ENCODE measurements at regions not wholly inside any gene's neighbourhood (a gene's known extent, or its start where the extent isn't known, plus 50 kb on each side); places are given as distances from the start of the nearest gene placed in this dataset.
"Not testable (repeated sequence)": the region's sequence is repeated elsewhere in the genome, so short reads cannot be mapped to it uniquely, and the experiment has no call there.

DNA sequence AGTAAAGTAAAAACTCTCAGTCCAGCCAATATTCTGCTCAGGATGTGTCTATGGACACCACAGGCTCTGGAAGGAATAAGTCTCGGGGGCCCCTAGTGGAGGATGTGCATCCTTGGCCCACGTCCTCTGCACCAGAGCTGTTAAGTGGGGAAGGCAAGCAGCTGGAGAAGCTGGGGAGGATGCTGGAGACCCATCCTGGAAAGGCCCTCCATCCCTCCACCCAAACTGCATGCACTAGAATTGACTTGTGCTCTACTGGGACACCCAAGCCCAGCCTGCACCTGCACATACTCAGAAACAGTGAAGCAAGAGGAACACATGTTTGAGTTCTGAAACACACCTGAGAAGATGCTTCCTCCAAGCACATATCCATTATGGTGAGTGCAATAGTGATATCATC lies 307.8 kb downstream of the TSHZ3 start:
- Histone ChIP-seq H3K36me3 (no peaks in the 10 kb centered on the region), H3K27me3 (peaks cover 0 to 22% (median 5%) of the 10 kb centered on the region in 7 donors), H3K4me1 (no peaks in the 10 kb centered on the region), H3K27ac (no peak overlapping the region), H3K4me3 (no peak overlapping the region), H3K9me3 (peaks cover 0 to 5% (median 0%) of the 10 kb centered on the region in 11 donors)
- DNase-seq = no peak
- WGBS, 2 donors = 58 to 79% methylated on average over 2 of the region's 2 CpGs
- no peak for ATAC-seq
- intact Hi-C loops (cut with DNase I) = no loop called here
- TF ChIP-seq, protein P1, sequence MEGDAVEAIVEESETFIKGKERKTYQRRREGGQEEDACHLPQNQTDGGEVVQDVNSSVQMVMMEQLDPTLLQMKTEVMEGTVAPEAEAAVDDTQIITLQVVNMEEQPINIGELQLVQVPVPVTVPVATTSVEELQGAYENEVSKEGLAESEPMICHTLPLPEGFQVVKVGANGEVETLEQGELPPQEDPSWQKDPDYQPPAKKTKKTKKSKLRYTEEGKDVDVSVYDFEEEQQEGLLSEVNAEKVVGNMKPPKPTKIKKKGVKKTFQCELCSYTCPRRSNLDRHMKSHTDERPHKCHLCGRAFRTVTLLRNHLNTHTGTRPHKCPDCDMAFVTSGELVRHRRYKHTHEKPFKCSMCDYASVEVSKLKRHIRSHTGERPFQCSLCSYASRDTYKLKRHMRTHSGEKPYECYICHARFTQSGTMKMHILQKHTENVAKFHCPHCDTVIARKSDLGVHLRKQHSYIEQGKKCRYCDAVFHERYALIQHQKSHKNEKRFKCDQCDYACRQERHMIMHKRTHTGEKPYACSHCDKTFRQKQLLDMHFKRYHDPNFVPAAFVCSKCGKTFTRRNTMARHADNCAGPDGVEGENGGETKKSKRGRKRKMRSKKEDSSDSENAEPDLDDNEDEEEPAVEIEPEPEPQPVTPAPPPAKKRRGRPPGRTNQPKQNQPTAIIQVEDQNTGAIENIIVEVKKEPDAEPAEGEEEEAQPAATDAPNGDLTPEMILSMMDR (IDR thresholded peaks at IDR 0.05) = no peak

DNA sequence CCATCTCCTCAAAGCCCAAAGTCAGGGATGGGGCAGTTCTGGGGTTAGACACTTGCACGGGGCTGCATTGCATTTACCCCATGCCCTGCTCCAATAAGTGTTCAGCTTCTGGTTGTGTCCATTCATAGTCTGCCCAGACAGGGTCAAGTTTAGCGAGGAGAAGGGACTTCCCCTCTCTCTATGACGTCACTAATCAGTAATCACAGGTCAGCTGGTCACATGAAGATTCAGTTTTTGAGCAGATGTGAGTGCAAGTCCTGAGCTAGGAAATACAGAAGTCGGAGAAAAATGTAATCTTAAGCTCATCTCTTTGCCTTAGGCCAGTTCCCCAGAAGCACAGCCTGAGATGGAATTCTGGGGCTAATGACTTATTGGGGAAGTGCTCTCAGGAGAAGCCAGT lies 310.1 kb downstream of the TSHZ3 start:
- DNase-seq (no peak), ATAC-seq (no peak)
- no peak overlapping the region for H3K27ac ChIP-seq
- TF ChIP-seq, protein P1 (IDR thresholded peaks at IDR 0.05) = no peak
- no peaks in the 10 kb centered on the region for H3K4me1 ChIP-seq
- intact Hi-C loops (cut with DNase I) = no loop called here
- peaks cover 0 to 21% (median 5%) of the 10 kb centered on the region in 7 donors for H3K27me3 ChIP-seq
- H3K4me3 ChIP-seq = no peak overlapping the region
- 57 to 64% methylated on average over 4 of the region's 4 CpGs for WGBS, 2 donors
- peaks cover 0 to 6% (median 0%) of the 10 kb centered on the region in 11 donors for H3K9me3 ChIP-seq
- no peaks in the 10 kb centered on the region for H3K36me3 ChIP-seq

DNA sequence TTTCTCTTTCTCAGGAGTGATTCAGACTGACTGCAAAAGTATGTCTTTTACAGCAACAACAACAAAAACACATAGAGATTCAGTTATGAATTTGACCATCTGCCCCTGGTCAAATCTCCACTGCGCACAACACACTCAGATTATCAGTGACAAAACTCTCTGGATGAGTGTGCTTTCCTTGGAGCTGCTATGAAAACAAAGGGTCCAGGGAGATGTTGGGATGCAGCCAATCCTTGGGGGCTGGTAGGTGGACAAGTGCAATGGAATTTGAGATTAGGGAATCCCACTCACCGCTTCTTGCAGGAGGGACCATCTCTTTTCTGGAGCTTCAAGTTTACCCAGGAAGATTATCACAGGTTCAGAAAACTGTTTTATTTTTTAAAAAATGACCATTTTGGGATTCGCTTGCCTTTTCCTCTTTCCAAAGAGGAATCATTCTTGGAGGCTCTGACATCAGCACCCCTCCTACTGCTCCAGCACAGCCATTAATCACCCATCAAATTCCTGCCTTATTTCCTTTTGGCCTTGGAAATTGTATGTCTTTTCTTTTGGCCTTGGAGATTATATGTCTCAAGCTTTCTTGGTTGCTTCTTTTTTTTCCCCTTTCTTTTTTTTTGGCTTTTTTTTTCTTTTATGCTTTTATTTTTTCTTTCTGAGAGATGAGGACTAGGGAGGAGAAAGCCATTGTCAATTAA lies 311.8 kb downstream of the TSHZ3 start:
- WGBS, 2 donors = 49 to 54% methylated on average over 3 of the region's 3 CpGs
- intact Hi-C loops (cut with DNase I) = no loop called here
- ATAC-seq (no peak), DNase-seq (no peak)
- TF ChIP-seq, protein P1 (IDR thresholded peaks at IDR 0.05) = no peak
- Histone ChIP-seq H3K27ac (no peak overlapping the region), H3K9me3 (peaks cover 0 to 7% (median 0%) of the 10 kb centered on the region in 11 donors), H3K36me3 (no peaks in the 10 kb centered on the region), H3K4me3 (no peak overlapping the region), H3K27me3 (peaks cover 0 to 20% (median 5%) of the 10 kb centered on the region in 7 donors), H3K4me1 (no peaks in the 10 kb centered on the region)

DNA sequence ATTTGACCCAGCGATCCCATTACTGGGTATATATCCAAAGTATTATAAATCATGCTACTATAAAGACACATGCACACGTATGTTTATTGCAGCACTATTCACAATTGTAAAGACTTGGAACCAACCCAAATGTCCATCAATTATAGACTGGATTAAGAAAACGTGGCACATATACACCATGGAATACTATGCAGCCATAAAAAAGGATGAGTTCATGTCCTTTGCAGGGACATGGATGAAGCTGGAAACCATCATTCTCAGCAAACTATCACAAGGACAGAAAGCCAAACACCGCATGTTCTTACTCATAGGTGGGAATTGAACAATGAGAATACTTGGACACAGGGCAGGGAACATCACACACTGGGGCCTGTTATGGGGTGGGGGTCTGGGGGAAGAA lies 317.8 kb downstream of the TSHZ3 start:
- WGBS, 2 donors = 75 to 77% methylated on average over 4 of the region's 4 CpGs

DNA sequence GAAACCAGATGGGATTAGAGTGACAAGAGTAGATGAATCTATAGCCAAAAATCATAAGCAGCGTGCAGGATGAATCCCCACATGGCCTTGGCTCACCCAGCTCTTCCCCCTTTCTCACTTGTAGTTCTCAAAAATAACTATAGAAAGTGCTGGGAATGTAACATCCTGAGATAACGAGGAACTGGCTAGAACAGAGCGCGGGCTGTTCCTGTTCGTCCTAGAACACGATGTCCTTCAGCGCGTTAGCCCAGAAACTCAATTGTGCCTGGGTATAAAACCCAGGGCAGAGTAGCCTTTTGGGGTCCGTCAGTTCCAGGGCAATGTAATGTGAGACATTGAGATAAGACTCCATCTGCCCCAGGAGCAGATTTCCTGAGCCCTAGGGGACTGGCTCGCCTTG lies 326.2 kb downstream of the TSHZ3 start:
- Histone ChIP-seq H3K27me3 (peaks cover 0 to 11% (median 0%) of the 10 kb centered on the region in 7 donors), H3K4me3 (no peak overlapping the region), H3K36me3 (no peaks in the 10 kb centered on the region), H3K27ac (no peak overlapping the region), H3K9me3 (peaks cover 0 to 12% (median 0%) of the 10 kb centered on the region in 11 donors), H3K4me1 (no peaks in the 10 kb centered on the region)
- intact Hi-C loops (cut with DNase I) = no loop called here
- TF ChIP-seq, protein P1 (IDR thresholded peaks at IDR 0.05) = no peak
- DNase-seq (no peak), ATAC-seq (no peak)
- 60 to 62% methylated on average over 10 of the region's 10 CpGs for WGBS, 2 donors

More for the DNA sequence above, 317.8 kb downstream of the TSHZ3 start:
- H3K36me3 ChIP-seq; H3K4me3 ChIP-seq; intact Hi-C loops (cut with DNase I); H3K27ac ChIP-seq; H3K9me3 ChIP-seq; H3K4me1 ChIP-seq; DNase-seq; ATAC-seq: not testable (repeated sequence)
- H3K27me3 ChIP-seq = peaks cover 0 to 18% (median 4%) of the 10 kb centered on the region in 7 donors
